ENCODE measurements at regions not wholly inside any gene's neighbourhood (a gene's known extent, or its start where the extent isn't known, plus 50 kb on each side); places are given as distances from the start of the nearest gene placed in this dataset.

GRCh38 chr3:59698091-59698490 is 648.3 kb upstream of the CFAP20DC start:
- no peak for DNase-seq

DNA sequence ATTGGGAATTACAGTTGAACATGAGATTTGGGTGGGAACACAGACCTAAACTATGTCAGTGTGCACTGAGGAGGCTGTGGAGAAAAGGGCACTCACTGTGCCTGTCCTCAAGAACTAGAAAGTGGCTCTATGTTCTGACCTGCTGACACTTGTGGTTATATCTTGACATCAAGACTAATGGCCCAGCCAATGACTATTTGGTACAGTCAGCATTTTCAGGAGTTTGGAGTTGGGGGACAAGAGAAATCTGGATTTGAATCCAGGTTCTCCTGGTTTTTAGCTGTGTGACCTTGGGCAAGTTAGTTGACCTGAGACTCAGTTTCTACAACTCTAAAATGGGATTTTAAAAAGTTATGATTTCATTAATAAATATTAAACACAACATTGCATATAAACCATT is 647.0 kb upstream of the CFAP20DC start:
- DNase-seq = no peak

GRCh38 chr3:59695860-59696259 is 646.0 kb upstream of the CFAP20DC start:
- DNase-seq = no peak

DNA sequence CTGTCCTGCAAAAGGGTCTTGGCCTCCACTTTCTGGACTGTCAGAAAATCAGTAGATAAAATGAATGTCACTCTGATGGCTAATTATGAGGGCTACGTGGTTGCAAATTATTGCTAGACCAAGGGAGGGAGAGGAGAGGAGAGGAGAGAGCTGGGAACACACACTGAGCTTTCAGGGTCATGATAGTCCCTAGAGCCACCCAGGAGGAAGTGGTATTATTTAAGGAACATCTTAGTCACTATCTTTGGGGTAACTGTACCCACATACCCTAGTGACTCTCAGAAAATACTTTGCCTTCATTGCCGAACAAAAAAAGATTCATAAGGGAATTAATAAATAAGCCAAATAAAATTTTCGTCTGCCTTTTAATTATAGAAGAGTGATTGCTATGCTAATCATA is 642.3 kb upstream of the CFAP20DC start:
- DNase-seq = no peak

- DNase-seq = no peak
These were observed 641.1 kb upstream of the CFAP20DC start for GRCh38 chr3:59690886-59691285.

- DNase-seq = no peak
These were observed 638.8 kb upstream of the CFAP20DC start for GRCh38 chr3:59688636-59689035.

GRCh38 chr3:59685432-59685831 is 635.6 kb upstream of the CFAP20DC start:
- peak; percentile 11 for DNase-seq

- no peak for DNase-seq
These were observed 634.9 kb upstream of the CFAP20DC start for GRCh38 chr3:59684766-59685165.

DNA sequence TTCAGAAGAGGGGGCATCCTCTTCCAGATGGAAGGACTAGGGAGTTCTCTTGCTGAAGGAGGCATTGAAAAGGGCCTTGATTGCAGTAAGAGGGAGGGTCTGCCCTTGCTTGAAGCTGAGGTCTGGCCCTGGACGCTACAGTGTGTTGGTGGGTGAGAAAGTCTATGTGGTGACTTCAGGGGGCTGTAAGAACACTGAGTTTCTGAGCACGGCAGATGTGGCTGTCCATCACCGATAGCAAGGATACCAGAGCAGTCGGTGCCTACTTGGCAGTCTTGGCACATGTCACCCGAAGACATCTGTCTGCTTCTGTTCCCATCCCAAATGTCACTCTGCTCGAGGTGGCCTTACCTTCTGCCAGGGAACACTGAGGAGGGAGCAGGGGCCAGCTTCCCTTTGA is 631.1 kb upstream of the CFAP20DC start:
- DNase-seq = no peak

GRCh38 chr3:59677747-59678702 is 628.2 kb upstream of the CFAP20DC start:
- DNase-seq = no peak

GRCh38 chr3:59675495-59675894 is 625.7 kb upstream of the CFAP20DC start:
- DNase-seq = no peak

- no peak for DNase-seq
These were observed 613.4 kb upstream of the CFAP20DC start for GRCh38 chr3:59663076-59663850.

- no peak for DNase-seq
These were observed 611.2 kb upstream of the CFAP20DC start for GRCh38 chr3:59660852-59661625.

- no peak for DNase-seq
These were observed 610.6 kb upstream of the CFAP20DC start for GRCh38 chr3:59660376-59660775.

DNA sequence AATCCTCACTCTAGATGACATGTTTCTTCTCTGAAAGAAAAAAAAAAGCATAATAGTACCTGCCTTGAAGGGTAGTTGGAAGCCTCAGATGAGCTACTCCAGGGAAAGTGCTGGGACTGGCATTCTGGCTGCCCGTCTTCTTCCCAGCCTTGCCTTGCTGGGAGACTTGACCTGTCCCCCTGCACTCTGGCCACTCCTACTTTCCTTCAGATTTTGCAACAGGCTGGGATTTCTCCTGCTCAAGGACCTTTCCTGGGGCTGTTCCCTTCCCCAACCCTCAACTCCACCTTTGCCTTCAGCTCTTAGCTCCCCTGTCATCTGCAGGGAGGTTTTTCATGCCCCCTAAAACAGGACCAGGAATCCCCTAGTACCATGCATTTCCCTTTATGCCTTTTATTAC is 609.9 kb upstream of the CFAP20DC start:
- DNase-seq = no peak

DNA sequence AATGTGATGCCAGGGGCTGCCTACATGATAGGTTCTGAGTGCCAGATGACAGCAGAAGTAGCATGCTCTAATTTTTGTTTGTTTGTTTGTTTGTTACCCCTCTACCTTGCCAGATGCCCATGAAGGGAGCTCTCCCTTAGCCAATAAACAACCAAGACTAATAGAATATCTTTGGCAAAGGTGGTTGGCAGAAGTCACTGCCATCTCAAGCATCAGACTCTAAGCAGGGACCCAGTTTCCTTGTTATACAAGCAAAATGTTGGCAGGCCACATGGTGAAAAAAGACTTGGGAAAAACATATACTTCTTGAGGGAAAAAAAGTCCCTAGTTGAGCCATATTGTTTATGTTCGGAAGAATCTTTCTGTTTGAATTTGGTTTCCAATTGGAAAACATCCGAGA is 609.0 kb upstream of the CFAP20DC start:
- DNase-seq = no peak

- no peak for DNase-seq
These were observed 608.4 kb upstream of the CFAP20DC start for GRCh38 chr3:59658274-59658673.

GRCh38 chr3:59655418-59656015 is 605.7 kb upstream of the CFAP20DC start:
- no peak for DNase-seq

GRCh38 chr3:59654480-59655417 is 604.9 kb upstream of the CFAP20DC start:
- no peak for DNase-seq

DNA sequence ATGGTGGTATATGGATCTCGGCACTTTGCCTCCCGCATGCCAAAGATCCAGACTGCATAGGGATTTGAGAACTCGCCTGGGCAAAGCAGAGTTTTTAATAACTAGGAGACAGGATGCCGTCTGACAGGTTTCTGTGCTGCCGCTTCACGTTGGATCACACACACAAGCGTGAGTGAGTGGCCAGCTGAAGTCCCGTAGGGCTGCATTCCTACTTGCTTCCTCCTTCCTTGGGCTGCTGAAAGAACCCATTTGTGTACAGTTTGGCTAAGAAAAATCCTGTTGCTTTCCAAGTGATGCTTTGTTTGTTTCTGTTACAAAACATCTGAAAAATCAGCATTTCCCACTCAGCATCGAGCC is 604.3 kb upstream of the CFAP20DC start:
- DNase-seq = no peak

- no peak for DNase-seq
These were observed 603.7 kb upstream of the CFAP20DC start for GRCh38 chr3:59653405-59654122.
